ENCODE measurements at regions not wholly inside any gene's neighbourhood (a gene's known extent, or its start where the extent isn't known, plus 50 kb on each side); places are given as distances from the start of the nearest gene placed in this dataset.

GRCh38 chr5:138664276-138664943 is 88.8 kb upstream of the CTNNA1 start:
- H3K27me3 ChIP-seq, result no peaks in the 10 kb centered on the region
- DNase-seq (ENCODE audit: low spot score in 2 of 2), result peak in 1 of 2 donors; percentile 6
- TF ChIP-seq CTCF (IDR thresholded peaks at IDR 0.05), result no peak
- TF ChIP-seq POLR2A (IDR thresholded peaks at IDR 0.05), result no peak
- TF ChIP-seq POLR2AphosphoS5 (IDR thresholded peaks at IDR 0.05), result no peak
- peak overlapping the region in 1 of 2 donors; percentile 52 for H3K27ac ChIP-seq
- intact Hi-C loops (cut with DNase I; ENCODE audit: low total_unique reads), result no loop called here
- H3K36me3 ChIP-seq, result no peaks in the 10 kb centered on the region
- H3K9me3 ChIP-seq, result no peaks in the 10 kb centered on the region
- H3K4me1 ChIP-seq, result peaks cover 5 to 8% of the 10 kb centered on the region in 2 donors
- no peak overlapping the region for H3K4me3 ChIP-seq

GRCh38 chr5:138663561-138663960 is 88.4 kb upstream of the HSPA9 start:
- H3K36me3 ChIP-seq, result no peaks in the 10 kb centered on the region
- peak in 1 of 2 donors; percentile 15 for DNase-seq (ENCODE audit: low spot score in 2 of 2)
- TF ChIP-seq CTCF (IDR thresholded peaks at IDR 0.05) (no peak), POLR2A (IDR thresholded peaks at IDR 0.05) (no peak), POLR2AphosphoS5 (IDR thresholded peaks at IDR 0.05) (no peak)
- no peaks in the 10 kb centered on the region for H3K9me3 ChIP-seq
- H3K27me3 ChIP-seq, result no peaks in the 10 kb centered on the region
- peaks cover 5 to 8% of the 10 kb centered on the region in 2 donors for H3K4me1 ChIP-seq
- intact Hi-C loops (cut with DNase I; ENCODE audit: low total_unique reads), result no loop called here
- peak overlapping the region in 1 of 2 donors; percentile 66 for H3K27ac ChIP-seq
- H3K4me3 ChIP-seq, result no peak overlapping the region

- peaks cover 5 to 8% of the 10 kb centered on the region in 2 donors for H3K4me1 ChIP-seq
- H3K36me3 ChIP-seq, result no peaks in the 10 kb centered on the region
- H3K4me3 ChIP-seq, result no peak overlapping the region
- no peaks in the 10 kb centered on the region for H3K9me3 ChIP-seq
- TF ChIP-seq POLR2A (IDR thresholded peaks at IDR 0.05) (no peak), CTCF (IDR thresholded peaks at IDR 0.05) (no peak), POLR2AphosphoS5 (IDR thresholded peaks at IDR 0.05) (no peak)
- H3K27ac ChIP-seq, result peak overlapping the region in 1 of 2 donors; percentile 66
- intact Hi-C loops (cut with DNase I; ENCODE audit: low total_unique reads), result no loop called here
- H3K27me3 ChIP-seq, result no peaks in the 10 kb centered on the region
- DNase-seq (ENCODE audit: low spot score in 2 of 2), result peak in 1 of 2 donors; percentile 46
These were observed 87.8 kb upstream of the HSPA9 start for GRCh38 chr5:138663009-138663408.

GRCh38 chr5:138662599-138662998 is 87.4 kb upstream of the HSPA9 start:
- Histone ChIP-seq H3K4me3 (no peak overlapping the region), H3K27me3 (no peaks in the 10 kb centered on the region), H3K27ac (peak overlapping the region; percentile 61 to 66), H3K36me3 (no peaks in the 10 kb centered on the region), H3K9me3 (no peaks in the 10 kb centered on the region), H3K4me1 (peaks cover 5 to 8% of the 10 kb centered on the region in 2 donors)
- TF ChIP-seq POLR2AphosphoS5 (IDR thresholded peaks at IDR 0.05) (no peak), CTCF (IDR thresholded peaks at IDR 0.05) (no peak), POLR2A (IDR thresholded peaks at IDR 0.05) (no peak)
- no peak for DNase-seq (ENCODE audit: low spot score in 2 of 2)
- intact Hi-C loops (cut with DNase I; ENCODE audit: low total_unique reads), result no loop called here

GRCh38 chr5:138661991-138662434 is 86.8 kb upstream of the HSPA9 start:
- Histone ChIP-seq H3K27ac (peak overlapping the region; percentile 61 to 72), H3K4me1 (peaks cover 5 to 8% of the 10 kb centered on the region in 2 donors), H3K36me3 (no peaks in the 10 kb centered on the region), H3K4me3 (no peak overlapping the region), H3K9me3 (no peaks in the 10 kb centered on the region), H3K27me3 (no peaks in the 10 kb centered on the region)
- peak; percentile 35 to 53 for DNase-seq (ENCODE audit: low spot score in 2 of 2)
- TF ChIP-seq CTCF (IDR thresholded peaks at IDR 0.05), result no peak
- no peak for TF ChIP-seq POLR2AphosphoS5 (IDR thresholded peaks at IDR 0.05)
- TF ChIP-seq POLR2A (IDR thresholded peaks at IDR 0.05), result no peak
- intact Hi-C loops (cut with DNase I; ENCODE audit: low total_unique reads), result no loop called here

Data from breast epithelium (tissue), 4 donors.